DOHH2 (cell line): ENCODE measurements at regions not wholly inside any gene's neighbourhood (a gene's known extent, or its start where the extent isn't known, plus 50 kb on each side); places are given as distances from the start of the nearest gene placed in this dataset.

Experiments
- H3F3A ChIP-seq: fragments of 200-600 bp; sonication (generic), shearing (Covaris generic); 2 replicates; pipeline ENCODE4 v1.6.0; 2016; ENCODE audit warnings: antibody characterized with exemption, mild to moderate bottlenecking; ENCODE audit not compliant: control insufficient read depth, insufficient read depth
- H3K27ac ChIP-seq: fragments of 200-600 bp; sonication (generic); 2 replicates; pipeline ENCODE4 v1.5.1; 2014; ENCODE audit warnings: low read depth, mild to moderate bottlenecking, low read length, moderate library complexity
- H3K27me3 ChIP-seq: fragments of 200-600 bp; sonication (generic); 2 replicates; pipeline ENCODE4 v1.6.1; 2014; ENCODE audit warnings: mild to moderate bottlenecking, low read length, mixed read lengths; ENCODE audit not compliant: control insufficient read depth
- H3K36me3 ChIP-seq: fragments of 200-600 bp; sonication (generic); 2 replicates; pipeline ENCODE4 v1.6.1; 2014; ENCODE audit warnings: mild to moderate bottlenecking, low read length, moderate library complexity, mixed read lengths; ENCODE audit not compliant: control insufficient read depth
- H3K4me1 ChIP-seq: fragments of 200-600 bp; sonication (generic); 2 replicates; pipeline ENCODE4 v1.6.1; 2014; ENCODE audit warnings: mild to moderate bottlenecking, low read length, mixed read lengths; ENCODE audit not compliant: control insufficient read depth
- H3K4me2 ChIP-seq: fragments of 200-600 bp; sonication (generic); 2 replicates; pipeline ENCODE4 v1.6.0; 2014; ENCODE audit warnings: mild to moderate bottlenecking, low read length, moderate library complexity
- H3K4me3 ChIP-seq: fragments of 200-600 bp; sonication (generic); 2 replicates; pipeline ENCODE4 v1.5.1; 2014; ENCODE audit warnings: mild to moderate bottlenecking, low read length, mixed read lengths
- H3K79me2 ChIP-seq: fragments of 200-600 bp; sonication (generic); 2 replicates; pipeline ENCODE4 v1.6.1; 2014; ENCODE audit warnings: mild to moderate bottlenecking, low read length, mixed read lengths; ENCODE audit not compliant: control insufficient read depth
- H3K9me2 ChIP-seq: fragments of 200-600 bp; sonication (generic); replicated peaks from 2 replicates; pipeline ENCODE4 v1.6.1; 2014; ENCODE audit warnings: mild to moderate bottlenecking, low read length, mixed read lengths; ENCODE audit not compliant: control insufficient read depth
- H3K9me3 ChIP-seq: fragments of 200-600 bp; sonication (generic); 2 replicates; pipeline ENCODE4 v1.6.1; 2014; ENCODE audit warnings: antibody characterized with exemption, low read length, mixed read lengths; ENCODE audit not compliant: control insufficient read depth, insufficient read depth
- H4K20me1 ChIP-seq: fragments of 200-600 bp; sonication (generic); 2 replicates; pipeline ENCODE4 v1.6.0; 2014; ENCODE audit warnings: low read depth, mild to moderate bottlenecking, antibody characterized with exemption, low read length, moderate library complexity; ENCODE audit not compliant: control insufficient read depth, insufficient read depth
- CTCF ChIP-seq: fragments of 200-600 bp; sonication (generic); IDR thresholded peaks from one replicate; pipeline ENCODE4 v1.5.1; 2014; ENCODE audit warnings: antibody characterized with exemption, mild to moderate bottlenecking, low read depth, low read length; ENCODE audit not compliant: poor library complexity, severe bottlenecking
- EZH2phosphoT487 ChIP-seq: fragments of 200-600 bp; sonication (generic); IDR thresholded peaks from 2 replicates; pipeline ENCODE4 v1.6.1; 2017; ENCODE audit warnings: borderline replicate concordance, mild to moderate bottlenecking, antibody characterized with exemption, low read length, moderate library complexity, mixed read lengths

DNA sequence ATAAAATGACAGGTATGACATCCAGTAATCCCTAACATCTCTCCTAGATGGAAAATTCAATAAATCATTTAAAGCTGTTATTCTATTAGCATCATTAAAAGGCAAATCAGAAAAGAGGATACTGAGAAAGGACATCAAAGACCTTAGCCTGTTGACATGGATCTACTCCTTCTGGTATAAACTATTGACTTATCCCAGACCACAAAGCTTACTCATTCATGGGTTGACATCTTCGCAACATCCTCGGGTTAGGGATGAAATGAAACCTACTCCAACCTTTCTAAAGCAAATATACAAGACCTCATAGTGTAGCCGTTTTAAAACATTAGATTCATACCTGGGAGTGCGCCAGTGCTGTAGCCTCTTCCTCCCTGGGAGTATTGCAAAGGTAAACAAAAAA is 191.5 kb upstream of the BTG1 start:
- TF ChIP-seq CTCF (no peak), EZH2phosphoT487 (no peak)
- Histone ChIP-seq H3K4me2 (no peak overlapping the region), H3K27ac (no peak overlapping the region), H3K36me3 (no peaks in the 10 kb centered on the region), H4K20me1 (no peaks in the 10 kb centered on the region), H3K27me3 (no peaks in the 10 kb centered on the region), H3K4me3 (no peak overlapping the region), H3K79me2 (no peaks in the 10 kb centered on the region), H3K9me2 (no peaks in the 10 kb centered on the region), H3K4me1 (peaks cover 18% of the 10 kb centered on the region), H3F3A (no peaks in the 10 kb centered on the region), H3K9me3 (no peaks in the 10 kb centered on the region)

GRCh38 chr12:92336641-92337040 is 191.0 kb upstream of the BTG1 start:
- Histone ChIP-seq H4K20me1 (no peaks in the 10 kb centered on the region), H3K9me3 (no peaks in the 10 kb centered on the region), H3K79me2 (no peaks in the 10 kb centered on the region), H3F3A (no peaks in the 10 kb centered on the region), H3K36me3 (no peaks in the 10 kb centered on the region), H3K9me2 (no peaks in the 10 kb centered on the region), H3K27me3 (no peaks in the 10 kb centered on the region), H3K4me1 (peaks cover 18% of the 10 kb centered on the region), H3K4me3 (no peak overlapping the region), H3K4me2 (no peak overlapping the region), H3K27ac (no peak overlapping the region)
- TF ChIP-seq EZH2phosphoT487, result no peak
- TF ChIP-seq CTCF, result no peak

DNA sequence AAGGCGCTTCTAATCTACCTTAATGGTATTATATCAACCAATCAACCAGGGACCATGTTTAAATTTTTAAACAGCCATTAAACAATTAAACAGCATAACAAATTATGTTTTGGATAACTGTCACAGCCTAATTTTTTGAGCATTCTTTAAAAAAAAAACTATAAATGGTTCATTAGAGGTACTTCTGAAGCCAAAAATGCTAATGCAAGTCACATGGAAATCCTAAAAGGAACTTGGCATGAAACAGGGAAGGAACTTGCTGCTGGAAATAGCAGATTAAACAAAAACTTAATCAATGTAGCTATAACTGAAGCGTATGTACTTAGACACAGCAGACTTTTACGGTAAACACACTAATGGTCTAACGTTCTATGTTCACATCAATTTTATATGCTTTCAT is 190.2 kb upstream of the BTG1 start:
- H3K9me2 ChIP-seq, result no peaks in the 10 kb centered on the region
- no peak overlapping the region for H3K4me3 ChIP-seq
- no peak overlapping the region for H3K27ac ChIP-seq
- H3K4me2 ChIP-seq, result no peak overlapping the region
- H3K36me3 ChIP-seq, result no peaks in the 10 kb centered on the region
- H3K4me1 ChIP-seq, result peaks cover 14% of the 10 kb centered on the region
- no peaks in the 10 kb centered on the region for H3K79me2 ChIP-seq
- no peaks in the 10 kb centered on the region for H3K27me3 ChIP-seq
- no peaks in the 10 kb centered on the region for H4K20me1 ChIP-seq
- H3K9me3 ChIP-seq, result no peaks in the 10 kb centered on the region
- H3F3A ChIP-seq, result no peaks in the 10 kb centered on the region
- TF ChIP-seq EZH2phosphoT487, result no peak
- TF ChIP-seq CTCF, result no peak

DNA sequence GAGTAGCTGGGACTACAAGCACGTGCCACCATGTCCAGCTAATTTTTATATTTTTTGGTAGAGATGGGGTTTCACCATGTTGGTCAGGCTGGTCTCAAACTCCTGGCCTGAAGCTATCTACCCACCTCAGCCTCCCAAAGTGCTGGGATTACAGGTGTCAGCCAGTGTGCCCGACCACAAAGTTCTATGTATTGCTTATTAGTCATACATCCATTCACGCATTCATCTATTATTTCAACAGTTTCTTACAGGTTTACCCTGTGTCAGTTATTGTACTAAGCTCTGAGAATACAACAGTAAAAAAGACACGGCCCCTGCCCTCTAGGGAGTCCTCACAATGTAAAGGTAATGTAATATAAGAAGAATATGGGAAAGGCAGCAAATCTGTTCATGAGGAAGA is 188.9 kb upstream of the BTG1 start:
- no peaks in the 10 kb centered on the region for H3K9me3 ChIP-seq
- peaks cover 14% of the 10 kb centered on the region for H3K4me1 ChIP-seq
- H3K4me3 ChIP-seq, result no peak overlapping the region
- H3K4me2 ChIP-seq, result no peak overlapping the region
- no peaks in the 10 kb centered on the region for H3F3A ChIP-seq
- no peaks in the 10 kb centered on the region for H3K27me3 ChIP-seq
- no peaks in the 10 kb centered on the region for H3K36me3 ChIP-seq
- no peaks in the 10 kb centered on the region for H3K79me2 ChIP-seq
- H4K20me1 ChIP-seq, result no peaks in the 10 kb centered on the region
- H3K27ac ChIP-seq, result no peak overlapping the region
- H3K9me2 ChIP-seq, result no peaks in the 10 kb centered on the region
- no peak for TF ChIP-seq EZH2phosphoT487
- no peak for TF ChIP-seq CTCF
